Fibroblast of mammary gland (primary cell): ENCODE measurements at regions not wholly inside any gene's neighbourhood (a gene's known extent, or its start where the extent isn't known, plus 50 kb on each side); places are given as distances from the start of the nearest gene placed in this dataset.
"Not testable (repeated sequence)": the region's sequence is repeated elsewhere in the genome, so short reads cannot be mapped to it uniquely, and the experiment has no call there.

Experiments used
- DNase-seq: peaks from one replicate; pipeline ENCODE4 v3.0.0-alpha.2; 2010; ENCODE audit warnings: low read depth
- H3K4me3 ChIP-seq: 2 replicates; pipeline ENCODE4 v1.5.1; 2011; ENCODE audit warnings: low read depth, mild to moderate bottlenecking, low read length, moderate library complexity; ENCODE audit not compliant: control insufficient read depth
- CTCF ChIP-seq: conservative IDR thresholded peaks from 2 replicates; pipeline ENCODE4 v1.5.1; 2011; ENCODE audit warnings: low read depth, low read length, inconsistent platforms; ENCODE audit not compliant: control insufficient read depth, insufficient read depth

GRCh38 chr10:26628395-26628794, 69.1 kb upstream of the PDSS1 start:
- no peak for TF ChIP-seq CTCF
- no peak overlapping the region for H3K4me3 ChIP-seq
- DNase-seq, result no peak

- not testable (repeated sequence) for DNase-seq
Measured at GRCh38 chr10:26632171-26632570, 65.3 kb upstream of the PDSS1 start.

GRCh38 chr10:26634111-26634510, 63.4 kb upstream of the PDSS1 start:
- DNase-seq, H3K4me3 ChIP-seq: not testable (repeated sequence)

More at GRCh38 chr10:26632171-26632570, 65.3 kb upstream of the PDSS1 start:
- H3K4me3 ChIP-seq, result not testable (repeated sequence)

GRCh38 chr10:26637521-26638275, 59.8 kb upstream of the PDSS1 start:
- TF ChIP-seq CTCF, result no peak
- H3K4me3 ChIP-seq, result no peak overlapping the region
- DNase-seq, result no peak

GRCh38 chr10:26640391-26640790, 57.1 kb upstream of the PDSS1 start:
- TF ChIP-seq CTCF, result no peak
- DNase-seq, result no peak
- H3K4me3 ChIP-seq, result no peak overlapping the region

- no peak for TF ChIP-seq CTCF
- no peak for DNase-seq
- no peak overlapping the region for H3K4me3 ChIP-seq
Measured at GRCh38 chr10:26642896-26643653, 54.4 kb upstream of the PDSS1 start.

- TF ChIP-seq CTCF, result no peak
- H3K4me3 ChIP-seq, result no peak overlapping the region
Measured at GRCh38 chr10:26647602-26648244, 49.8 kb upstream of the PDSS1 start.

More at GRCh38 chr10:26647602-26648244, 49.8 kb upstream of the PDSS1 start:
- DNase-seq, result no peak
